Endodermal cell (in vitro differentiated cells): ENCODE measurements at regions not wholly inside any gene's neighbourhood (a gene's known extent, or its start where the extent isn't known, plus 50 kb on each side); places are given as distances from the start of the nearest gene placed in this dataset.

Source experiments
- DNase-seq: peaks from one replicate; pipeline ENCODE4 v3.0.0-alpha.2; 2017
- H3K27ac ChIP-seq: 2 replicates; pipeline ENCODE4 v1.5.1; 2013; ENCODE audit warnings: mild to moderate bottlenecking, low read depth, low read length, moderate library complexity
- H3K27me3 ChIP-seq: 2 replicates; pipeline ENCODE4 v1.6.1; 2013; ENCODE audit warnings: mild to moderate bottlenecking, low read length, moderate library complexity; ENCODE audit not compliant: insufficient read depth, control insufficient read depth, poor library complexity, severe bottlenecking
- H3K36me3 ChIP-seq: 2 replicates; pipeline ENCODE4 v1.7.0; 2013; ENCODE audit warnings: mild to moderate bottlenecking, low read length, moderate library complexity; ENCODE audit not compliant: control insufficient read depth, insufficient read depth
- H3K4me1 ChIP-seq: one replicate; pipeline ENCODE4 v1.7.0; 2013; ENCODE audit warnings: low read length; ENCODE audit not compliant: control insufficient read depth, insufficient read depth
- H3K4me3 ChIP-seq: 2 replicates; pipeline ENCODE4 v1.5.1; 2013; ENCODE audit warnings: mild to moderate bottlenecking, low read length, moderate library complexity
- H3K9ac ChIP-seq: 2 replicates; pipeline ENCODE4 v1.6.1; 2013; ENCODE audit warnings: mild to moderate bottlenecking, low read length, moderate library complexity; ENCODE audit not compliant: poor library complexity, severe bottlenecking; ENCODE audit errors: extremely low read depth
- H3K9me3 ChIP-seq: 2 replicates; pipeline ENCODE4 v1.6.1; 2013; ENCODE audit warnings: mild to moderate bottlenecking, low read length, moderate library complexity; ENCODE audit not compliant: control insufficient read depth
- H3K27ac Mint-ChIP-seq: 2 replicates; pipeline ENCODE4 v1.8.0; 2020; ENCODE audit warnings: mixed read lengths
- H3K27me3 Mint-ChIP-seq: 2 replicates; pipeline ENCODE4 v1.8.0; 2021; ENCODE audit warnings: mild to moderate bottlenecking, mixed read lengths; ENCODE audit not compliant: insufficient read depth
- H3K36me3 Mint-ChIP-seq: 2 replicates; pipeline ENCODE4 v1.8.0; 2020; ENCODE audit warnings: low read depth, mixed read lengths
- H3K4me1 Mint-ChIP-seq: 2 replicates; pipeline ENCODE4 v1.8.0; 2020; ENCODE audit warnings: mixed read lengths
- H3K4me3 Mint-ChIP-seq: 2 replicates; pipeline ENCODE4 v1.8.0; 2020; ENCODE audit warnings: mild to moderate bottlenecking, moderate library complexity, mixed read lengths
- H3K9me3 Mint-ChIP-seq: 2 replicates; pipeline ENCODE4 v1.8.0; 2020; ENCODE audit warnings: mild to moderate bottlenecking, mixed read lengths
- WGBS, 2 experiments: methylation state at CpG; one replicate each; pipeline versions ENCODE4 v1.1.5 to v1.1.7; 2013; ENCODE audit warnings: missing lambda C conversion rate in 2 of 2, mixed read lengths in 1 of 2; ENCODE audit not compliant: insufficient coverage in 1 of 2, insufficient read length in 1 of 2; 5-methylcytosine and 5-hydroxymethylcytosine counted together
- TF ChIP-seq, protein P1 (sequence below): fragments of 200-600 bp; sonication (generic); conservative IDR thresholded peaks from 2 replicates; pipeline ENCODE4 v1.5.0; 2021; ENCODE audit warnings: antibody characterized with exemption, mild to moderate bottlenecking

DNA sequence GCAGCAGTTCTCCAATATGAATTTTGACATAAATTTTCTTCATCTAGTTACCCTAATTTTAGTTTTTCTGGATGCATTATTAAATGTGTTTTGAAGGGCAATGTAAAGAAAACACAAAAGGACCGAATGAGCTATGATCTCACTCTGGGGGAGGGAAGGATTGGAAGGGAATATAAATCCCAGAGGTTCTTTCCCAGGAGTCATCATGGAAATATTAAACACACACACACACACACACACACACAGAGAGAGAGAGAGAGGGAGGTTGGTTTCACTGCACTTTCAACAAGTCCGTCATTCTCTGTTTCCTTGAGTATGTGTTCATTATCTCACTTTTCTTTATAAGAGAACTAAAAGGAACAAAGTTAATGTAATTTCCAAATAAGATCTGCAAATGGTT, 70.7 kb upstream of the DCBLD2 start:
- Histone ChIP-seq H3K36me3 (no peaks in the 10 kb centered on the region), H3K4me1 (no peaks in the 10 kb centered on the region), H3K9ac (no peak overlapping the region), H3K27me3 (no peaks in the 10 kb centered on the region), H3K9me3 (no peaks in the 10 kb centered on the region), H3K27ac (no peak overlapping the region), H3K4me3 (no peak overlapping the region)
- 100% methylated on average over 1 of the region's 2 CpGs; no CpG with 5 or more reads in 1 of the 2 experiments for WGBS, 2 experiments
- H3K36me3 Mint-ChIP-seq, result no peaks in the 10 kb centered on the region
- peaks cover 5% of the 10 kb centered on the region for H3K9me3 Mint-ChIP-seq
- DNase-seq, result no peak
- TF ChIP-seq, protein P1, sequence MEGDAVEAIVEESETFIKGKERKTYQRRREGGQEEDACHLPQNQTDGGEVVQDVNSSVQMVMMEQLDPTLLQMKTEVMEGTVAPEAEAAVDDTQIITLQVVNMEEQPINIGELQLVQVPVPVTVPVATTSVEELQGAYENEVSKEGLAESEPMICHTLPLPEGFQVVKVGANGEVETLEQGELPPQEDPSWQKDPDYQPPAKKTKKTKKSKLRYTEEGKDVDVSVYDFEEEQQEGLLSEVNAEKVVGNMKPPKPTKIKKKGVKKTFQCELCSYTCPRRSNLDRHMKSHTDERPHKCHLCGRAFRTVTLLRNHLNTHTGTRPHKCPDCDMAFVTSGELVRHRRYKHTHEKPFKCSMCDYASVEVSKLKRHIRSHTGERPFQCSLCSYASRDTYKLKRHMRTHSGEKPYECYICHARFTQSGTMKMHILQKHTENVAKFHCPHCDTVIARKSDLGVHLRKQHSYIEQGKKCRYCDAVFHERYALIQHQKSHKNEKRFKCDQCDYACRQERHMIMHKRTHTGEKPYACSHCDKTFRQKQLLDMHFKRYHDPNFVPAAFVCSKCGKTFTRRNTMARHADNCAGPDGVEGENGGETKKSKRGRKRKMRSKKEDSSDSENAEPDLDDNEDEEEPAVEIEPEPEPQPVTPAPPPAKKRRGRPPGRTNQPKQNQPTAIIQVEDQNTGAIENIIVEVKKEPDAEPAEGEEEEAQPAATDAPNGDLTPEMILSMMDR, result no peak
- H3K27me3 Mint-ChIP-seq, result peaks cover 3% of the 10 kb centered on the region
- no peak overlapping the region for H3K27ac Mint-ChIP-seq
- H3K4me1 Mint-ChIP-seq, result no peaks in the 10 kb centered on the region
- no peak overlapping the region for H3K4me3 Mint-ChIP-seq

DNA sequence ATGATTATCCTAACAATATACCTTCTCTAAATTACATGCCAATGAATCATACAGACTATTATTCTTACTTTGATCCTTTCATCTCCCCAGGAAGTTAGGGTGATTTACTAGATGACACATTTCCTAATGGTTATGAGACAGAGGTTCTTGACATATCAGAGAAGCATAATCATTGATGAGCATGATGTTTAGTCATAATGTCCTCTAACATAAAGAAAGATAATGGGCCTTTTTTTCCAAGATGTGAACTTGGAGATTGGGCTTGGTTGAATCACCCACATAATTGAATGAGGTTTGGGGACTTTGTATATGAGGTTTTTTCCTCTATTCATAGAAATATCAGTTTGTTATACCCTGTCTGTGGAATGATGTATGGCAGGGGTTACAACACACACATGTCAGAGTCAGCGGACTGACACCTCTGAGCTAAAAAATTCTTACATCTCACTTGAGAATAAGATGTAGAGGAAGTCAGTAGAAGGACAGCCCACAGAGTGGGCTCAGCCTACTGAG, 69.7 kb upstream of the DCBLD2 start:
- Mint-ChIP-seq H3K36me3 (no peaks in the 10 kb centered on the region), H3K4me3 (no peak overlapping the region), H3K4me1 (no peaks in the 10 kb centered on the region), H3K27me3 (peaks cover 3% of the 10 kb centered on the region), H3K27ac (no peak overlapping the region), H3K9me3 (peaks cover 5% of the 10 kb centered on the region)
- H3K9ac ChIP-seq, result no peak overlapping the region
- no peak for DNase-seq
- TF ChIP-seq, protein P1, result no peak
- H3K4me3 ChIP-seq, result no peak overlapping the region
- H3K9me3 ChIP-seq, result no peaks in the 10 kb centered on the region
- no peaks in the 10 kb centered on the region for H3K4me1 ChIP-seq
- no peaks in the 10 kb centered on the region for H3K36me3 ChIP-seq
- no peaks in the 10 kb centered on the region for H3K27me3 ChIP-seq
- H3K27ac ChIP-seq, result no peak overlapping the region
- 89% methylated on average over 1 of the region's 1 CpG; no CpG with 5 or more reads in 1 of the 2 experiments for WGBS, 2 experiments

DNA sequence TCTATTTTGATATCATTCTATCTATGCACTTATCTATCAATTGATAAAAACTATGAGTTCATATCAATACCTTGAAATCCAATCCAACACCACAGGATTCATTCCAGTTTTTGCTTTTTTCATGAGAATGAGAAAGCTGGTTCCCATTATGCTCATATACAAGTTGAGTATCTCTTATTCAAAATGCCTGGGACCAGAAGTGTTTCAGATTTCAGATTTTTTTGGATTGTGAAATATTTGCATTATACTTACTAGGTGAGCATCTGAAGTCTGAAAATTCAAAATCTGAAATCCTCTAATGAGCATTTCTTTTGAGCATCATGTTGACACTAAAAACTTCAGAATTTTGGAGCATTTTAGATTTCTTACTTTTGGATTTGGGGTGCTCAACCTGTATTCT, 67.8 kb upstream of the DCBLD2 start:
- Histone ChIP-seq H3K27me3 (no peaks in the 10 kb centered on the region), H3K4me1 (no peaks in the 10 kb centered on the region), H3K9ac (no peak overlapping the region), H3K4me3 (no peak overlapping the region), H3K27ac (no peak overlapping the region), H3K36me3 (no peaks in the 10 kb centered on the region), H3K9me3 (no peaks in the 10 kb centered on the region)
- no peak for DNase-seq
- H3K4me3 Mint-ChIP-seq, result no peak overlapping the region
- H3K27me3 Mint-ChIP-seq, result no peaks in the 10 kb centered on the region
- TF ChIP-seq, protein P1, result no peak
- H3K4me1 Mint-ChIP-seq, result no peaks in the 10 kb centered on the region
- no peaks in the 10 kb centered on the region for H3K36me3 Mint-ChIP-seq
- no peak overlapping the region for H3K27ac Mint-ChIP-seq
- peaks cover 5% of the 10 kb centered on the region for H3K9me3 Mint-ChIP-seq
